ENCODE measurements at regions not wholly inside any gene's neighbourhood (a gene's known extent, or its start where the extent isn't known, plus 50 kb on each side); places are given as distances from the start of the nearest gene placed in this dataset.

GRCh38 chr1:223003549-223003948, 139.5 kb downstream of the TLR5 start:
- no peak for TF ChIP-seq CTCF (IDR thresholded peaks at IDR 0.05; ENCODE audit: insufficient read depth, low read depth, low read length)
- no peak for TF ChIP-seq EZH2 (IDR thresholded peaks at IDR 0.05; ENCODE audit: insufficient read depth, low read length)
